A673 (cell line): ENCODE measurements at regions not wholly inside any gene's neighbourhood (a gene's known extent, or its start where the extent isn't known, plus 50 kb on each side); places are given as distances from the start of the nearest gene placed in this dataset.

ENCODE experiments used
- BruUV-seq: library from RNA; stranded (reverse); fragments of 400-500 nt; replicated peaks from 2 replicates; lab custom pipeline; 2021; lab: Mats Ljungman, UMichigan
- CTCF ChIA-PET: fragments of 300-600 bp; sonication (Branson Sonifier 250); formaldehyde crosslinking; loops from one replicate; lab custom pipeline; 2022; ENCODE audit warnings: antibody characterized with exemption; lab: Charles Lee
- POLR2A ChIA-PET: fragments of 300-600 bp; sonication (Branson Sonifier 250); formaldehyde crosslinking; loops from one replicate; lab custom pipeline; 2022; ENCODE audit warnings: antibody characterized with exemption; ENCODE audit not compliant: low non-redundant PET; lab: Charles Lee
- DNase-seq: peaks from one replicate; pipeline ENCODE4 v3.0.0-alpha.2; 2015; ENCODE audit warnings: low spot score
- H3K27ac ChIP-seq: fragments of 200-600 bp; sonication (generic); 2 replicates; pipeline ENCODE4 v1.5.1; 2016; ENCODE audit warnings: mixed run types, low read depth, mild to moderate bottlenecking, mixed read lengths, antibody characterized with exemption, low read length; ENCODE audit not compliant: poor library complexity, severe bottlenecking
- H3K27me3 ChIP-seq: fragments of 200-600 bp; sonication (generic); replicated peaks from 2 replicates; pipeline ENCODE4 v1.6.1; 2017; ENCODE audit warnings: mixed run types, low read depth, mild to moderate bottlenecking, mixed read lengths, antibody characterized with exemption, low read length; ENCODE audit not compliant: insufficient read depth, poor library complexity
- H3K36me3 ChIP-seq: fragments of 200-600 bp; sonication (generic); 2 replicates; pipeline ENCODE4 v1.6.1; 2016; ENCODE audit warnings: mixed run types, mild to moderate bottlenecking, mixed read lengths, antibody characterized with exemption, low read length; ENCODE audit not compliant: insufficient read depth, poor library complexity, severe bottlenecking
- H3K4me1 ChIP-seq: fragments of 200-600 bp; sonication (generic); 2 replicates; pipeline ENCODE4 v1.6.1; 2017; ENCODE audit warnings: mixed run types, mild to moderate bottlenecking, mixed read lengths, antibody characterized with exemption, low read length; ENCODE audit not compliant: insufficient read depth, poor library complexity, severe bottlenecking
- H3K4me3 ChIP-seq: fragments of 200-600 bp; sonication (generic); 2 replicates; pipeline ENCODE4 v1.5.1; 2016; ENCODE audit warnings: low read depth, mixed run types, mild to moderate bottlenecking, mixed read lengths, low read length; ENCODE audit not compliant: poor library complexity, severe bottlenecking
- H3K9me3 ChIP-seq: fragments of 200-600 bp; sonication (generic); 2 replicates; pipeline ENCODE4 v1.6.1; 2016; ENCODE audit warnings: mixed run types, low read depth, mild to moderate bottlenecking, mixed read lengths, antibody characterized with exemption, low read length; ENCODE audit not compliant: poor library complexity, severe bottlenecking
- EZH2 ChIP-seq: fragments of 200-600 bp; sonication (generic); IDR thresholded peaks from 2 replicates; pipeline ENCODE4 v1.6.1; 2017; ENCODE audit warnings: borderline replicate concordance, low read depth, mild to moderate bottlenecking, mixed read lengths, antibody characterized with exemption, low read length; ENCODE audit not compliant: poor library complexity, severe bottlenecking
- intact Hi-C: fragments of 100-400 bp; cut with micrococcal nuclease; formaldehyde crosslinking; loops from one replicate; pipeline ENCODE4 v1.10.0; 2022; ENCODE audit not compliant: unreplicated experiment
- TF ChIP-seq, protein P1 (sequence below): fragments of 300-800, 200-600 bp; sonication (generic); conservative IDR thresholded peaks from 2 replicates; pipeline ENCODE4 v1.5.1; 2017; ENCODE audit warnings: low read depth, mild to moderate bottlenecking, antibody characterized with exemption, low read length, moderate library complexity, mixed read lengths

DNA sequence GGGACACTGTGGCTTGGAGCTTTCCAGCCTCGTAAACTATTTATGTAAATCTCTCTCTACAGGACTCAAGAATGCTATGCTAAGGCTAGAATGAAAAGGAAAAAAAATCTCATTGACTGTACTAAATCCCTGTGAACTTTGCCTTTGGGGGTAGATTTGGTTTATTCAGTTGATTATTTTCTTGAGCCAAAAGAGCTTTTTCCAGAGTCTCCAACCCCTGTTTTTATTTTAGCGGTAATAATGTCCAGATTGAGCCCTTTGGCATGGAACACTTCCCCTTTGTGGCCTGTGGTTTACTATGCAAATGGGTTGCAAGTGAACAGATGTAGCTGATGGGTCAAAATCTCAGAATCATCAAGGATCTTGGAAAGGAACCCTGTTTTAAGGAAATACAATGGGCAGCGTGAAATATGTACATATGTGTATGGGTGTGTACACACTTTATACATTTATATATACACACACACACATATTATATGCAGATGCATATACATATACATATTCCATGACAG, 72.9 kb downstream of the FAM9B start:
- no TSS peak for BruUV-seq
- H3K36me3 ChIP-seq: no peaks in the 10 kb centered on the region
- TF ChIP-seq, protein P1, sequence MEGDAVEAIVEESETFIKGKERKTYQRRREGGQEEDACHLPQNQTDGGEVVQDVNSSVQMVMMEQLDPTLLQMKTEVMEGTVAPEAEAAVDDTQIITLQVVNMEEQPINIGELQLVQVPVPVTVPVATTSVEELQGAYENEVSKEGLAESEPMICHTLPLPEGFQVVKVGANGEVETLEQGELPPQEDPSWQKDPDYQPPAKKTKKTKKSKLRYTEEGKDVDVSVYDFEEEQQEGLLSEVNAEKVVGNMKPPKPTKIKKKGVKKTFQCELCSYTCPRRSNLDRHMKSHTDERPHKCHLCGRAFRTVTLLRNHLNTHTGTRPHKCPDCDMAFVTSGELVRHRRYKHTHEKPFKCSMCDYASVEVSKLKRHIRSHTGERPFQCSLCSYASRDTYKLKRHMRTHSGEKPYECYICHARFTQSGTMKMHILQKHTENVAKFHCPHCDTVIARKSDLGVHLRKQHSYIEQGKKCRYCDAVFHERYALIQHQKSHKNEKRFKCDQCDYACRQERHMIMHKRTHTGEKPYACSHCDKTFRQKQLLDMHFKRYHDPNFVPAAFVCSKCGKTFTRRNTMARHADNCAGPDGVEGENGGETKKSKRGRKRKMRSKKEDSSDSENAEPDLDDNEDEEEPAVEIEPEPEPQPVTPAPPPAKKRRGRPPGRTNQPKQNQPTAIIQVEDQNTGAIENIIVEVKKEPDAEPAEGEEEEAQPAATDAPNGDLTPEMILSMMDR: no peak
- TF ChIP-seq EZH2: no peak
- no peak overlapping the region for H3K27ac ChIP-seq
- intact Hi-C loops: no loop called here
- no peaks in the 10 kb centered on the region for H3K9me3 ChIP-seq
- H3K4me3 ChIP-seq: no peak overlapping the region
- ChIA-PET CTCF (no interaction called here), POLR2A (no interaction called here)
- DNase-seq: no peak
- no peaks in the 10 kb centered on the region for H3K4me1 ChIP-seq
- H3K27me3 ChIP-seq: no peaks in the 10 kb centered on the region

DNA sequence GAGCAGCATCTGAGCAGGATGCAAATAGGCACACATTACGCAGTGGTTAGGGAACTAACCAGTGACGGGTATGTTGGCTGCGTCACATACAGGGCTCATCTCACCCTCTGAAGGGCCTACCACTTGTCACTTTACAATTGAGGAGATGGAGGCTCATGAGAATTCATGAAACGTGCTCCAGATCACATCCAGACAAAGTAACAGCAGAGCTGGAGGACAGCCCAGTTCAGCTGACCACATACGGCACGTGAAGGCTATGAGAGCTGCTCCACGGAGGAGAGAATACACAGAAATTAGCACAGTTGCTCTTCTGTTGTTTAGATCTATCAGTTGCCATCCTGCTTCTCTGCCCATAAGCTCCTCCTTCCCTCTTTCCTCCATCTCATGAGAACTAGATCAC, 78.4 kb downstream of the FAM9B start:
- ChIA-PET CTCF (no interaction called here), POLR2A (no interaction called here)
- BruUV-seq: no TSS peak
- no peaks in the 10 kb centered on the region for H3K27me3 ChIP-seq
- intact Hi-C loops: no loop called here
- H3K9me3 ChIP-seq: no peaks in the 10 kb centered on the region
- H3K27ac ChIP-seq: no peak overlapping the region
- no peak for TF ChIP-seq EZH2
- TF ChIP-seq, protein P1: no peak
- H3K4me3 ChIP-seq: no peak overlapping the region
- DNase-seq: no peak
- no peaks in the 10 kb centered on the region for H3K4me1 ChIP-seq
- no peaks in the 10 kb centered on the region for H3K36me3 ChIP-seq

DNA sequence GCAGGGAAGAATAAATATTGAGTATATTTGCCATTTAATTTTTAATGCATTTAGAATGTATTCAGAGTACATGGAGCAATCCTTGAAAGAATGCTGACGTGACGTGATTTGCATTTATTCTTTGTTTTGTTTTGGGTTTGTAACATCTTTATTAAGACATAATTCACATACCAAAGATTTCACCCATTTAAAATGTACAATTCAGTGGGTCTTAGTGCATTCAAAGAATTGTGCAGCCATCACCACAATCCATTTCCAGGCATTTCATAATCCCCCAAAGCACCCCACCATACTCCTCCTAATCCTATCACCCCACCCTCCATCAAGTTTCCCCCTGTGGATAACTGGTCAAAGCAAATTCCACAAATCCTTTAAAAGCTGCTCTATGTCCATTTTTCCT, 87.4 kb downstream of the FAM9B start:
- no peak for TF ChIP-seq EZH2

DNA sequence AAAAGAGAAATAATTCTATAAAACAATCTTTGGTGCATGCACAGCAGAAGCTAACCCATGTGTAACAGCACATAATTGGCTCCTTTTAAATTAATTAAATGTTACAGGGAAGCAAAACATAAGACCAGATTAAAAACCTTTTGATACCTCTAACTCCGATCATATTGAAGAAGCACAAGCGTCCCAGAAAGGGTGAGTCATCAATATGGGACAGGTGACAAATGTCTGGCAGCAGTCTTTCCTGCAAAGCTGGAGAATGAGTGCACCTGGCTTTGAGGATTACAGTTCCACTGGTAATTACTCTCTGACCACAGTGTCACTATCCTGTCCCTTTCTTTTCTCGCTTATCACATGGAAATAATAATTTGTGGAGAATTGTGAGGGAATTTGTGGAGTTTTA, 94.6 kb downstream of the FAM9B start:
- CTCF ChIA-PET: no interaction called here
- TF ChIP-seq EZH2: no peak
- TF ChIP-seq, protein P1: no peak
- Histone ChIP-seq H3K27ac (no peak overlapping the region), H3K36me3 (no peaks in the 10 kb centered on the region), H3K4me1 (no peaks in the 10 kb centered on the region), H3K4me3 (no peak overlapping the region), H3K27me3 (no peaks in the 10 kb centered on the region), H3K9me3 (no peaks in the 10 kb centered on the region)
- POLR2A ChIA-PET: no interaction called here
- no TSS peak for BruUV-seq
- intact Hi-C loops: no loop called here
- DNase-seq: no peak

More for the DNA sequence above, 87.4 kb downstream of the FAM9B start:
- intact Hi-C loops: no loop called here
- Histone ChIP-seq H3K36me3 (no peaks in the 10 kb centered on the region), H3K27ac (no peak overlapping the region), H3K9me3 (no peaks in the 10 kb centered on the region), H3K4me1 (no peaks in the 10 kb centered on the region), H3K27me3 (no peaks in the 10 kb centered on the region), H3K4me3 (no peak overlapping the region)
- CTCF ChIA-PET: no interaction called here
- BruUV-seq: no TSS peak
- POLR2A ChIA-PET: no interaction called here
- no peak for DNase-seq
